BJ (cell line): ENCODE measurements at regions not wholly inside any gene's neighbourhood (a gene's known extent, or its start where the extent isn't known, plus 50 kb on each side); places are given as distances from the start of the nearest gene placed in this dataset.

Experiments used
- CTCF ChIA-PET: fragments of 350-600 bp; formaldehyde crosslinking; extraction: SDS; loops from one replicate; lab custom pipeline; 2021; ENCODE audit warnings: antibody characterized with exemption, inconsistent platforms; lab: Yijun Ruan, JAX
- POLR2A ChIA-PET: fragments of 300-600 bp; sonication (Branson Sonifier 250); formaldehyde crosslinking; extraction: SDS; loops from one replicate; lab custom pipeline; 2021; ENCODE audit warnings: antibody characterized with exemption; lab: Charles Lee
- DNase-seq: peaks from one replicate; pipeline ENCODE4 v3.0.0-alpha.2; 2011; ENCODE audit warnings: low read depth
- H3K27me3 ChIP-seq: 2 replicates; pipeline ENCODE4 v1.6.0; 2011; ENCODE audit warnings: low read length; ENCODE audit not compliant: control insufficient read depth, insufficient read depth
- H3K36me3 ChIP-seq: 2 replicates; pipeline ENCODE4 v1.5.1; 2011; ENCODE audit warnings: low read length; ENCODE audit not compliant: control insufficient read depth, insufficient read depth
- H3K4me3 ChIP-seq: 2 replicates; pipeline ENCODE4 v1.5.1; 2011; ENCODE audit warnings: low read depth, mild to moderate bottlenecking, control low read depth, low read length
- CTCF ChIP-seq: IDR thresholded peaks from 2 replicates; pipeline ENCODE4 v1.5.1; 2011; ENCODE audit warnings: low read depth, mild to moderate bottlenecking, control low read depth, inconsistent platforms, low read length, moderate library complexity; ENCODE audit not compliant: insufficient read depth

- H3K27me3 ChIP-seq, result peaks cover 2% of the 10 kb centered on the region; the same call in 1 of the 2 replicates
- ChIA-PET POLR2A (no interaction called here), CTCF (interaction anchor here (0.5 to 1.7 kb wide), 10 partner anchors 8 to 273 kb away, joined by 3 to 6 read pairs (median 3); no protein-coding TSS in a partner anchor)
- DNase-seq, result no peak
- no peak for TF ChIP-seq CTCF
- H3K4me3 ChIP-seq, result no peak overlapping the region
- no peaks in the 10 kb centered on the region for H3K36me3 ChIP-seq
Observed at GRCh38 chr22:22157348-22157725, 87.2 kb upstream of the VPREB1 start.

GRCh38 chr22:22156716-22157347 is 87.8 kb upstream of the VPREB1 start:
- H3K27me3 ChIP-seq, result peaks cover 2% of the 10 kb centered on the region; the same call in 1 of the 2 replicates
- POLR2A ChIA-PET, result no interaction called here
- TF ChIP-seq CTCF, result peak; percentile 71
- H3K36me3 ChIP-seq, result no peaks in the 10 kb centered on the region
- CTCF ChIA-PET, result interaction anchor here (0.5 to 1.7 kb wide), 8 partner anchors 9 to 274 kb away, joined by 3 to 6 read pairs (median 3); no protein-coding TSS in a partner anchor
- no peak for DNase-seq
- no peak overlapping the region for H3K4me3 ChIP-seq

DNA sequence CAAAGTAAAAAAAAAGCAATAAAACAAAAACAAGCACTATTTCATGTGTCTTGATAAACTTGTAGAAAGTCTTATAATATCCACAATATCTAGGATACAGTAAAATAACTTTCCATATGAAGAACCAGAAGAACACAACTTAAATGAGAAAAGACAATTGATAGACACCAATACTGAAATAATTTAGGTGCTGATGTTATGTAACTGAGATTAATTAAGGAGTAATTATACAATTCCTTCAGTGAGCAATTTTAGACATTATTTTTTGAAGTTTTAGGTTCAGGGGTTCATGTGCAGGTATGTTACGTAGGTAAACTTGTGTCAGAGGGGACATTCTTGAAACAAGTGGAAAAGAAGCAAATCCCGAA is 88.3 kb upstream of the VPREB1 start:
- no peak for TF ChIP-seq CTCF
- Histone ChIP-seq H3K27me3 (peaks cover 2% of the 10 kb centered on the region; the same call in 1 of the 2 replicates), H3K36me3 (no peaks in the 10 kb centered on the region), H3K4me3 (no peak overlapping the region)
- no peak for DNase-seq
- CTCF ChIA-PET, result interaction anchor here (1.0 to 1.7 kb wide), 3 partner anchors 10 to 15 kb away, joined by 3 to 6 read pairs (median 4); no protein-coding TSS in a partner anchor
- POLR2A ChIA-PET, result no interaction called here

DNA sequence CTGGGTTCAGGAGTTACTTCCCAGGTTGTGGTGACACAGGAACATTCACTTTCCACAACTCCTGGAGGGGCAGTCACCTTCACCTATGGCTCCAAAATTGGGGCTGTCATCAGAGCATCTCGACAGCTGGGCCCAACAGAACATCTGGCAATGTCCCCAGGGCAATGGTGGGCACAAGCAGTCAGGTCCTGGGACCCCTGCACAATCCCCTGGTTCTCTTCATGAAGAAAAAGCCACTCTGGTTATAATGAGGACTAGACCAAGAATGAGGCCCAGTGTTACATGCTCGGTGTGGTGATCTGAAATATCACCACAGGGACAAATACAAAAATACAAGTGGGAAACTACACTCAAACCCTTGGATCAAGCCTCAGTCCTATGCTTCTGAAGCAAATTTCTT is 89.0 kb upstream of the VPREB1 start:
- DNase-seq, result no peak
- Histone ChIP-seq H3K4me3 (no peak overlapping the region), H3K27me3 (peaks cover 2% of the 10 kb centered on the region; the same call in 1 of the 2 replicates), H3K36me3 (no peaks in the 10 kb centered on the region)
- CTCF ChIA-PET, result interaction anchor here (1.0 kb wide), 1 partner anchor 47 kb away, joined by 3 read pairs; no protein-coding TSS in a partner anchor
- POLR2A ChIA-PET, result no interaction called here
- TF ChIP-seq CTCF, result no peak

- no peak for DNase-seq
- H3K4me3 ChIP-seq, result no peak overlapping the region
- CTCF ChIA-PET, result interaction anchor here (0.6 to 1.0 kb wide), 2 partner anchors 42 to 47 kb away, joined by 3 read pairs; no protein-coding TSS in a partner anchor
- peaks cover 2% of the 10 kb centered on the region; the same call in 1 of the 2 replicates for H3K27me3 ChIP-seq
- TF ChIP-seq CTCF, result no peak
- POLR2A ChIA-PET, result no interaction called here
- no peaks in the 10 kb centered on the region for H3K36me3 ChIP-seq
Observed at GRCh38 chr22:22155146-22155545, 89.4 kb upstream of the VPREB1 start.
